ENCODE measurements at regions not wholly inside any gene's neighbourhood (a gene's known extent, or its start where the extent isn't known, plus 50 kb on each side); places are given as distances from the start of the nearest gene placed in this dataset.
"Not testable (repeated sequence)": the region's sequence is repeated elsewhere in the genome, so short reads cannot be mapped to it uniquely, and the experiment has no call there.

- DNase-seq = no peak
Measured at GRCh38 chr3:191884132-191884531, 423.2 kb downstream of the PYDC2 start.

GRCh38 chr3:191889106-191889505 lies 428.1 kb downstream of the PYDC2 start:
- no peak for DNase-seq

GRCh38 chr3:191889756-191890155 lies 428.8 kb downstream of the PYDC2 start:
- no peak for DNase-seq

- DNase-seq = no peak
Measured at GRCh38 chr3:191894406-191894805, 433.4 kb downstream of the PYDC2 start.

- no peak for DNase-seq
Measured at GRCh38 chr3:191901741-191902140, 440.8 kb downstream of the PYDC2 start.

- DNase-seq = no peak
Measured at GRCh38 chr3:191912616-191913204, 451.7 kb downstream of the PYDC2 start.

- DNase-seq = no peak
Measured at GRCh38 chr3:191915712-191916111, 454.7 kb downstream of the PYDC2 start.

- no peak for DNase-seq
Measured at GRCh38 chr3:191919491-191920026, 458.6 kb downstream of the PYDC2 start.

GRCh38 chr3:191922570-191922969 lies 461.6 kb downstream of the PYDC2 start:
- DNase-seq = no peak

GRCh38 chr3:191927183-191927817 lies 466.3 kb downstream of the PYDC2 start:
- not testable (repeated sequence) for DNase-seq

- DNase-seq = not testable (repeated sequence)
Measured at GRCh38 chr3:191927998-191928397, 467.0 kb downstream of the PYDC2 start.

GRCh38 chr3:191944835-191945234 lies 483.9 kb downstream of the PYDC2 start:
- DNase-seq = no peak

GRCh38 chr3:191952186-191952585 lies 491.2 kb downstream of the PYDC2 start:
- DNase-seq = no peak

GRCh38 chr3:191952609-191953008 lies 491.6 kb downstream of the PYDC2 start:
- no peak for DNase-seq

GRCh38 chr3:191958980-191959671 lies 498.2 kb downstream of the PYDC2 start:
- DNase-seq = no peak

- DNase-seq = peak; percentile 21
Measured at GRCh38 chr3:191959876-191960413, 499.0 kb downstream of the PYDC2 start.

GRCh38 chr3:191961022-191961421 lies 500.1 kb downstream of the PYDC2 start:
- no peak for DNase-seq

- DNase-seq = no peak
Measured at GRCh38 chr3:191961529-191961928, 500.6 kb downstream of the PYDC2 start.

GRCh38 chr3:191962324-191962723 lies 501.4 kb downstream of the PYDC2 start:
- no peak for DNase-seq

GRCh38 chr3:191963182-191963581 lies 502.2 kb downstream of the PYDC2 start:
- DNase-seq = no peak

GRCh38 chr3:191966556-191966955 lies 505.6 kb downstream of the PYDC2 start:
- DNase-seq = no peak

- no peak for DNase-seq
Measured at GRCh38 chr3:191968299-191968698, 507.3 kb downstream of the PYDC2 start.

GRCh38 chr3:191972714-191973398 lies 511.9 kb downstream of the PYDC2 start:
- DNase-seq = no peak

Measured in retina (tissue), 1 donor.